Vagina (tissue), 2 donors: ENCODE measurements at regions not wholly inside any gene's neighbourhood (a gene's known extent, or its start where the extent isn't known, plus 50 kb on each side); places are given as distances from the start of the nearest gene placed in this dataset.

ENCODE experiments used
- CTCF ChIP-seq, 3 experiments: fragments of 450-650 bp in 2 of 3; fragments of 200-600 bp in 1 of 3; sonication (generic) in 1 of 3; IDR thresholded peaks; one replicate each; pipeline ENCODE4 v1.5.1; 2017 to 2019; ENCODE audit warnings: antibody characterized with exemption in 3 of 3, mild to moderate bottlenecking in 2 of 3, moderate library complexity in 2 of 3
- POLR2A ChIP-seq, 2 donors: fragments of 450-650 bp; IDR thresholded peaks; one replicate each; pipeline ENCODE4 v1.6.1; 2017; ENCODE audit warnings: antibody characterized with exemption in 2 of 2, mild to moderate bottlenecking in 2 of 2, moderate library complexity in 2 of 2
- POLR2AphosphoS5 ChIP-seq, 2 donors: sonication (generic); formaldehyde crosslinking; IDR thresholded peaks; one replicate each; pipeline ENCODE4 v1.9.0; 2017; ENCODE audit warnings: antibody characterized with exemption in 2 of 2, mild to moderate bottlenecking in 2 of 2, low read depth in 1 of 2; ENCODE audit not compliant: insufficient read depth in 1 of 2

GRCh38 chr2:46827274-46828134 is 88.1 kb downstream of the MCFD2 start:
- no peak for TF ChIP-seq CTCF (IDR thresholded peaks at IDR 0.05)
- TF ChIP-seq POLR2A (IDR thresholded peaks at IDR 0.05) = no peak
- no peak for TF ChIP-seq POLR2AphosphoS5 (IDR thresholded peaks at IDR 0.05; ENCODE audit: insufficient read depth in 1 of 2, low read depth in 1 of 2)
